LHCN-M2 (cell line): ENCODE measurements at regions not wholly inside any gene's neighbourhood (a gene's known extent, or its start where the extent isn't known, plus 50 kb on each side); places are given as distances from the start of the nearest gene placed in this dataset.
A peak's percentile ranks its signal among the peaks of the same experiment; 100 is the strongest.

Experiments
- DNase-seq: peaks from one replicate; pipeline ENCODE4 v3.0.0-alpha.2; 2012; ENCODE audit warnings: low read depth

GRCh38 chr6:132868057-132868456, 53.7 kb downstream of the RPS12 start:
- no peak for DNase-seq

DNA sequence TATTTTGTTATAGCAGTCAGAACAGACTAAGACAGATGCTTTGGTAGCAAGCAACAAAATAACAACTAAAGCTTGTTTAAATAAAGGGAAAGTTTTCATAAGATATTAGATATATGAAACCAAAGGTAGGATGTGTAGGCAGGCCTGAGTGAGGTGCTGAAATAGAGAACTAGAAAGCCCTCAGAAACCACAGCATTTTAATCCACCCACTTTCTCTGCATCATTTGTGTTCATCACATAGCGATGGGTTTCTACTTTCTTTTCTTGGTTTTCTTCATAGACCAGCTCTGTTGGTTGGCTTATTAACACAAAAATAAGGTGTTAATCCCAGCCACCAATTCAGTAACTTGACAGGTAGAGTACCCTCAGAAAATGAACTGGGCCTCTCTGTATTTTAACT, 58.6 kb downstream of the RPS12 start:
- no peak for DNase-seq

GRCh38 chr6:132877003-132877402, 62.6 kb downstream of the RPS12 start:
- no peak for DNase-seq

GRCh38 chr6:132887204-132887603, 72.8 kb downstream of the RPS12 start:
- DNase-seq: peak; percentile 7

- DNase-seq: peak; percentile 16
Measured at GRCh38 chr6:132888701-132889100, 74.3 kb downstream of the RPS12 start.

- no peak for DNase-seq
Measured at GRCh38 chr6:132892929-132893771, 78.8 kb downstream of the RPS12 start.

GRCh38 chr6:132893772-132894490, 79.6 kb downstream of the RPS12 start:
- DNase-seq: no peak

DNA sequence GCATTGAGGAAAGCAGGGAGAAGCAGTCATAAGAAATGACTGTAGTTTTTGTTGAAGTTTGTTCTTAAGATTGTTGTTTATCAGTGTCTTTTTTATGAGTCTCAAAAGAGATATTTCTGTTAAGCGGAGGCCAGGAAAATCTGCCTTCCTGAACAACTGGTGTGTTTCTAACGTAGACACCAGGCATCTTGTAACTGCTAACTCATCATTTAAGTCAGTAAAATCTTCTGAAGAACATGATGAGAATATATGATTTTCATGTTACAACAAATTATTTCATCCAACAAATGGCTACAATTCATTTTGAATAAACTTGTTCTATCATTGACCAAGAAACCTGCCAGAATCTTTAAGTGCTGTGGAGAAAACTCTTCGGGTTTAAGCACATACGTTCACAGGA, 84.0 kb downstream of the RPS12 start:
- DNase-seq: no peak

DNA sequence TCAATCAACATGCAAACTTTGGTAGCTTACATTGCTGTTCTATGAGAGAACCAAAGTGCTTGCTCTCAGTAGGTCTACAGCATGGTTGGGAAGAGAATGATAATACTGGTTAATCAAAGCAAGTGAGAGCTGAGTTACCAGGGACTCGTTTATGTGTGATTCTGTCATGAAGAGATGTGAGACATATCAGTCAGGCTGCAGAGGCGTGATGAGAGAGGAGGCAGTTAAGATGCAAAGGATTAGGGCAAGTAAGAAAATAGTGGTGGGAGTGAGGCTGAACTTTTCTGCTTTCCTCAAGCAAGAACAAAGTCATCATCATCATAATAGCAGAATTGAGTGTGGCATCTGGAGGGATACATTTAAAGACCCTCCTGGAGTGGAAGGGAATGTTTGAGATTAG, 86.5 kb downstream of the RPS12 start:
- DNase-seq: no peak

DNA sequence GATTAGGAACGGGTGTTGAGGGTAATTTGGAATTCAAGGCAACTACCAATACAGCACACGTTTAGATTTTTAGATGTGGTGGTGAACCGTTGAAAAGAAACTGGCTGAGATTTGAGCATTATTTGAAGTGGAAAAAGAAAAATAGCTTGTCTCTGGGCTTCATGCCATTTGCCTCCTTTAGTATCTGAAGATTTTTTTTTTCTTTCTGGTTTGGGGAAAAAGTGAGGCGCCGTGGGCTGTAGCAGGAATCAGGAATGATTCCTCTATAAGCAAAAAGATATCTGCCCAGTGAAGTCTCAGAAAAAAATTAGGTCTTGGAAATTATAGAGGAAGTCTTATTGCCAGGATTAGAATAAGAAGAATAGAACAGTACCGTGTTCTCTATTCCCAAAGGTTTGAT, 88.5 kb downstream of the RPS12 start:
- no peak for DNase-seq

DNA sequence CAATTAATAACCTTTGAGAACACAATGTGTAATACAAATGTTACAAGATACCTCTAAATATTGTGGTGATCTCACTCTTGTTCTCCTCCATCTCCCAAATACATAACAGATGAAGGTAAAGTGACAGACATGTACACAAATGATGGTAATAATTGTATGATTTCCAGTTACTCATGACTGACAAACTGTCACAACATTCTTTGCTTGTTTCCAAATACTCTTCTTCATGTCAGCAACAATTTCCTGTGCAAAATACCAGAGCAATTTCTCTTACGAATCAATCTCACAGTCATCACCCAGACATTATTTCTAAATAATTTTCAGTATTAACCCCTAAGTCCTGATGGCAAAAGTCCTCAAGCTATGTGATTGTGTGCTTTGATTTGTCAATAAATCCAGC, 92.9 kb downstream of the RPS12 start:
- DNase-seq: no peak

- DNase-seq: peak; percentile 80
Measured at GRCh38 chr6:132907914-132908313, 93.5 kb downstream of the RPS12 start.

DNA sequence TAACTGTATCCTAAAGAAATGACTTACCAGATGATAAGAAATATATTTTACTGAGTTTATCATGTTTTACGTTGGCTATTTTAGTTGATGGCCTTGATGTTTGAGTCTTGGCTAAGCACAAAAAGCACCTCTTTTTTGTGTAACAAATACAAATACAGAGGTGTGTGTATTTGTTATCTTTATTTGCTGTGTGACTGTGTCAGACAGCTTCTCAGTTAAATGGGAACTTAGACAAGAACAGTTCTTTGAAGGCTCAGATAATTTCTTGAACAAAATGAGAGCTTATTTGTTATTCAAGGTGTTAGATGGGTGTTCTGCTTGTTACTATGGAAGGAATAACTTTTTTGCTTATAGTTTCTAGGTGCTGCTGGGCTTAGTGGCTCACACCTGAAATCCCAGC, 95.4 kb downstream of the RPS12 start:
- no peak for DNase-seq

DNA sequence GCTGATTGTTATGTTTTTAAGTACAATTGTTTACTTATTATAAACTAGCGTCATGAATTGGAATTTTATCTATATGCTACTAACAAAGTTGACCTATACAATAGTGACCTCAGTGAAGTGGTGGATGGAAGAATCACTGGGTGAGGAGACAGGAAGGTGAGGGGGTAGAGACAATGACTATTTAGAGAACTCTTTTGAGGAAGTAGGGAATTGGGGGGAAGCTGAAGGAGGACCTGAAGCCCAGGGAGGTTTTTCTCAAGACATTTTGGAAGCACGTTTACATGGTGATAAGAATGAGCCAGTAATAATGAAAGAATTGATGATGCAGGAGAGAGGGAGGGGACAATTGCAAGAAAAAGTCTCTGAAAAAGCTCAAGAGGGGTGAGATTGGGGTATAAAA, 96.4 kb downstream of the RPS12 start:
- DNase-seq: no peak

GRCh38 chr6:132919045-132919860, 104.9 kb downstream of the RPS12 start:
- peak; percentile 80 for DNase-seq

GRCh38 chr6:132927713-132928112, 113.3 kb downstream of the RPS12 start:
- no peak for DNase-seq

DNA sequence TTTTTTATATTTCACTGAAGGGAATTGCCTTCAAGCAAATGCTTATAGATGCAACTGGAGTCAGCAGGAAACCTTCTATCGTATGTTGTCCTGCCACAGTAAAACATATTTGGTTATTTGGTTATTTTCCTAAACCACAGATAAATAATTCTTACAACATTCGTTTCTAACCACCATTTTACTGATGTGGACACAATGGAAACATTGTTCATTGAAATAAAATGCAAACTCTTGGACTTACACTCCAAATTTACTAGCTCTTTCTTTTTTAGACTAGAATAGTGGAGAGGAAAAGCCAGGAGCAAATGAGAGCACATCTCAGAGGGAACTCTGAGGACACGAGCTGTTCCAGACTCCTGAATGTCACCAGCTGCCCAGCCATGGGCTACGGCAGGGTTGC, 114.8 kb downstream of the RPS12 start:
- DNase-seq: no peak

- DNase-seq: no peak
Measured at GRCh38 chr6:132931313-132931712, 116.9 kb downstream of the RPS12 start.

- DNase-seq: peak; percentile 82
Measured at GRCh38 chr6:132931936-132932514, 117.7 kb downstream of the RPS12 start.

- DNase-seq: no peak
Measured at GRCh38 chr6:132932588-132932987, 118.2 kb downstream of the RPS12 start.

DNA sequence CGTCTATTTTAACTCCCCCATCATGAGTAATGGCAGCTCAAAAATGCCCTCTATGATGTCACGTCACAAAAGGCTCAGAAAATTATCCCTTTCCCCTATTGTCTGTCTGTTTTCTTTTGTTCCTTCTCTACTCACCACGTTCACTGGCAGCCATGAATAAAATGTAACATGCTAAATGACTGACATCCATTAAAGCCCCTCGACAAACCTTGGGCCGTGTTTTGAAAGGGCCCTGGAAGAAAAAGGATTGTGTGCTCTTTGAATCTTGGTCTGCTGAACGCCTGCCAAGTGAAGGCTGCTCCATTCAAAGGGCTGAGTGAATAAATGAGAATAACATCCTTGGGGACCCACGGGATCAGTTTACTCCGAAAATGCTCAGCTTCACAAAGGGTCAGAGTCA, 118.7 kb downstream of the RPS12 start:
- no peak for DNase-seq

DNA sequence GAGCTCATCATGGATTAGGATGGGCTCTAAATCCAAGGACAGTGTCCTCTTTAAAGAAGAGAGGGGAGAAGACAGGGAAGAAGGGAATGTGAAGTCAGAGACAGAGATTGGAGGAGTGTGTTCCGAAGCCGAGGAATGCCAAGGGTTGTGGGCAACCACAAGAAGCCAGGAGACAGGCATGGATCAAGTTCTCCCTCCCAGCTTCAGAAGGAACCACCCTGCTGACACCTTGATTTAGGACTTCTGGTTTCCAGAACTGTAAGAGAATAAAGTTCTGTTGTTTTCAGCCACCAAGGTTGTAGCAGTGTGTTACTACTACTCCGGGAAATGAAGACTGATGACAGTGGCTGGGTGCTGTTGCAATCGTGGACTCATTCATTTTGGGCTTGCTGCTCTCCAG, 120.1 kb downstream of the RPS12 start:
- DNase-seq: peak; percentile 32
